IMR-90 (cell line): ENCODE measurements at regions not wholly inside any gene's neighbourhood (a gene's known extent, or its start where the extent isn't known, plus 50 kb on each side); places are given as distances from the start of the nearest gene placed in this dataset.

Source experiments
- ATAC-seq: fragments of 200-7000 bp; cut with Tn5 transposase; 2 replicates; pipeline ENCODE4 v1.9.1; 2020; ENCODE audit warnings: low read depth, mild to moderate bottlenecking, moderate library complexity
- BruUV-seq: library from RNA; stranded (reverse); fragments of 400-500 nt; replicated peaks from 2 replicates; lab custom pipeline; 2021; lab: Mats Ljungman, UMichigan
- CTCF ChIA-PET: fragments of 300-600 bp; formaldehyde crosslinking; extraction: SDS; loops from one replicate; lab custom pipeline; 2021; ENCODE audit warnings: antibody characterized with exemption; lab: Yijun Ruan, JAX
- POLR2A ChIA-PET: fragments of 300-600 bp; sonication (Branson Sonifier 250); formaldehyde crosslinking; loops from one replicate; lab custom pipeline; 2022; ENCODE audit warnings: antibody characterized with exemption; ENCODE audit not compliant: unreplicated experiment; lab: Charles Lee
- DNase-seq: peaks from one replicate; pipeline ENCODE4 v3.0.0; 2013
- H2AFZ ChIP-seq: replicated peaks from 2 replicates; pipeline ENCODE3; 2013; ENCODE audit warnings: low read length, mild to moderate bottlenecking; ENCODE audit not compliant: poor library complexity
- H2AK5ac ChIP-seq: 2 replicates; pipeline ENCODE4 v1.6.1; 2013; ENCODE audit warnings: low read depth, low read length, inconsistent platforms
- H2AK9ac ChIP-seq: replicated peaks from 2 replicates; pipeline ENCODE3; 2013; ENCODE audit warnings: mild to moderate bottlenecking, low read depth, low read length, moderate library complexity; ENCODE audit not compliant: poor library complexity
- H2BK120ac ChIP-seq: 2 replicates; pipeline ENCODE4 v1.6.1; 2013; ENCODE audit warnings: low read depth, low read length, inconsistent platforms
- H2BK15ac ChIP-seq: 3 replicates; pipeline ENCODE4 v1.6.1; 2013; ENCODE audit warnings: low read depth, low read length, inconsistent platforms
- H2BK20ac ChIP-seq: 2 replicates; pipeline ENCODE4 v1.6.1; 2013; ENCODE audit warnings: low read depth, mild to moderate bottlenecking, inconsistent platforms, low read length, moderate library complexity
- H2BK5ac ChIP-seq: 2 replicates; pipeline ENCODE4 v1.6.1; 2013; ENCODE audit warnings: mild to moderate bottlenecking, low read depth, low read length, inconsistent platforms; ENCODE audit not compliant: poor library complexity, severe bottlenecking
- H3K14ac ChIP-seq: replicated peaks from 2 replicates; pipeline ENCODE4 v1.6.1; 2013; ENCODE audit warnings: low read depth, low read length, inconsistent platforms
- H3K18ac ChIP-seq: 2 replicates; pipeline ENCODE4 v1.6.1; 2013; ENCODE audit warnings: low read depth, low read length, control low read depth
- H3K23ac ChIP-seq: 2 replicates; pipeline ENCODE4 v1.6.1; 2013; ENCODE audit warnings: low read depth, low read length, inconsistent platforms
- H3K27ac ChIP-seq: 2 replicates; pipeline ENCODE4 v1.5.1; 2013; ENCODE audit warnings: mild to moderate bottlenecking, control low read depth, low read length; ENCODE audit not compliant: insufficient read depth
- H3K27me3 ChIP-seq: 2 replicates; pipeline ENCODE4 v1.6.1; 2013; ENCODE audit warnings: low read length; ENCODE audit not compliant: control insufficient read depth, insufficient read depth
- H3K36me3 ChIP-seq: 2 replicates; pipeline ENCODE4 v1.6.1; 2013; ENCODE audit warnings: low read length, mixed read lengths; ENCODE audit not compliant: control insufficient read depth, insufficient read depth
- H3K4ac ChIP-seq: 2 replicates; pipeline ENCODE4 v1.6.1; 2013; ENCODE audit warnings: low read depth, low read length, inconsistent platforms
- H3K4me1 ChIP-seq: 2 replicates; pipeline ENCODE4 v1.6.1; 2013; ENCODE audit warnings: low read length, mixed read lengths; ENCODE audit not compliant: control insufficient read depth, insufficient read depth
- H3K4me2 ChIP-seq: 2 replicates; pipeline ENCODE4 v1.6.1; 2013; ENCODE audit warnings: low read depth, mild to moderate bottlenecking, control low read depth, low read length, moderate library complexity
- H3K4me3 ChIP-seq: 2 replicates; pipeline ENCODE4 v1.5.1; 2013; ENCODE audit warnings: low read depth, mild to moderate bottlenecking, control low read depth, low read length, moderate library complexity; ENCODE audit not compliant: insufficient read depth
- H3K56ac ChIP-seq: 2 replicates; pipeline ENCODE4 v1.6.1; 2013; ENCODE audit warnings: low read length, inconsistent platforms; ENCODE audit not compliant: insufficient read depth; ENCODE audit errors: extremely low read depth
- H3K79me1 ChIP-seq, 2 experiments: 2 replicates each; pipeline ENCODE4 v1.6.1; 2013; ENCODE audit warnings: low read length in 2 of 2, inconsistent platforms in 1 of 2, low read depth in 1 of 2
- H3K9ac ChIP-seq: 2 replicates; pipeline ENCODE4 v1.6.1; 2013; ENCODE audit warnings: low read depth, low read length, control low read depth
- H3K9me1 ChIP-seq: 2 replicates; pipeline ENCODE4 v1.6.1; 2013; ENCODE audit warnings: low read length, inconsistent platforms; ENCODE audit not compliant: insufficient read depth
- H3K9me3 ChIP-seq: 2 replicates; pipeline ENCODE4 v1.6.1; 2013; ENCODE audit warnings: low read length; ENCODE audit not compliant: control insufficient read depth, insufficient read depth
- H4K20me1 ChIP-seq: 2 replicates; pipeline ENCODE4 v1.6.1; 2013; ENCODE audit warnings: low read length, inconsistent platforms; ENCODE audit not compliant: insufficient read depth
- H4K5ac ChIP-seq: 2 replicates; pipeline ENCODE4 v1.6.1; 2013; ENCODE audit warnings: mild to moderate bottlenecking, low read depth, low read length, control low read depth
- H4K8ac ChIP-seq, 2 experiments: 2 replicates each; pipeline ENCODE4 v1.6.1; 2013; ENCODE audit warnings: low read depth in 2 of 2, low read length in 2 of 2, control low read depth in 1 of 2, inconsistent platforms in 1 of 2
- H4K91ac ChIP-seq: 2 replicates; pipeline ENCODE4 v1.6.1; 2013; ENCODE audit warnings: low read depth, low read length, inconsistent platforms; ENCODE audit not compliant: insufficient read depth
- BHLHE40 ChIP-seq: fragments of 150-350 bp; IDR thresholded peaks from 2 replicates; pipeline ENCODE4 v1.6.1; 2016; ENCODE audit warnings: mild to moderate bottlenecking, low read depth, low read length
- CEBPB ChIP-seq: IDR thresholded peaks from 2 replicates; pipeline ENCODE4 v1.6.1; 2012; ENCODE audit warnings: low read depth, low read length, improper control_type of control experiment
- CHD1 ChIP-seq: IDR thresholded peaks from 2 replicates; pipeline ENCODE4 v1.6.1; 2012; ENCODE audit warnings: low read depth, low read length, improper control_type of control experiment
- FOS ChIP-seq: fragments of 150-350 bp; IDR thresholded peaks from 2 replicates; pipeline ENCODE4 v1.6.1; 2016; ENCODE audit warnings: low read depth, low read length
- MAFK ChIP-seq: IDR thresholded peaks from 2 replicates; pipeline ENCODE4 v1.6.1; 2012; ENCODE audit warnings: low read depth, low read length, improper control_type of control experiment
- MAZ ChIP-seq: IDR thresholded peaks from 2 replicates; pipeline ENCODE4 v1.6.1; 2012; ENCODE audit warnings: low read depth, mild to moderate bottlenecking, low read length, improper control_type of control experiment, moderate library complexity, borderline replicate concordance
- MXI1 ChIP-seq: IDR thresholded peaks from 2 replicates; pipeline ENCODE4 v1.6.1; 2012; ENCODE audit warnings: low read depth, mild to moderate bottlenecking, low read length, moderate library complexity, borderline replicate concordance
- POLR2A ChIP-seq: IDR thresholded peaks from 2 replicates; pipeline ENCODE4 v1.6.1; 2012; ENCODE audit warnings: mild to moderate bottlenecking, low read depth, low read length
- RCOR1 ChIP-seq: IDR thresholded peaks from 2 replicates; pipeline ENCODE4 v1.6.1; 2012; ENCODE audit warnings: mild to moderate bottlenecking, low read length, improper control_type of control experiment; ENCODE audit not compliant: insufficient replicate concordance
- RFX5 ChIP-seq: IDR thresholded peaks from 2 replicates; pipeline ENCODE4 v1.8.0; 2012; ENCODE audit warnings: low read depth, mild to moderate bottlenecking, low read length, moderate library complexity
- SMC3 ChIP-seq: fragments of 150-350 bp; IDR thresholded peaks from 2 replicates; pipeline ENCODE4 v1.6.1; 2016; ENCODE audit warnings: low read depth, mild to moderate bottlenecking, antibody characterized with exemption, low read length, moderate library complexity
- WGBS, 2 experiments: methylation state at CpG; one replicate each; pipeline versions ENCODE4 v1.1.5 to v1.1.7; 2013; ENCODE audit warnings: missing lambda C conversion rate in 2 of 2; ENCODE audit not compliant: insufficient read length in 1 of 2; ENCODE audit errors: extremely low coverage in 2 of 2; 5-methylcytosine and 5-hydroxymethylcytosine counted together
- dilution Hi-C: fragments of 300-500 bp; cut with HindIII; formaldehyde crosslinking; loops from one replicate; pipeline ENCODE4 v1.14.3; 2018; ENCODE audit warnings: low sequenced_read_pairs; ENCODE audit not compliant: unreplicated experiment
- in situ Hi-C: fragments of 300-500 bp; cut with MboI; formaldehyde crosslinking; loops from 3 replicates; pipeline ENCODE4 v1.14.3; 2019; ENCODE audit warnings: low sequenced_read_pairs, inconsistent platforms, mixed read lengths
- intact Hi-C: fragments of 100-400 bp; cut with micrococcal nuclease; formaldehyde crosslinking; loops from 2 replicates; pipeline ENCODE4 v1.10.0; 2022
- TF ChIP-seq, protein P1 (sequence below): fragments of 150-350 bp; IDR thresholded peaks from 2 replicates; pipeline ENCODE4 v1.6.1; 2016; ENCODE audit warnings: low read depth, mild to moderate bottlenecking, low read length, moderate library complexity, borderline replicate concordance

DNA sequence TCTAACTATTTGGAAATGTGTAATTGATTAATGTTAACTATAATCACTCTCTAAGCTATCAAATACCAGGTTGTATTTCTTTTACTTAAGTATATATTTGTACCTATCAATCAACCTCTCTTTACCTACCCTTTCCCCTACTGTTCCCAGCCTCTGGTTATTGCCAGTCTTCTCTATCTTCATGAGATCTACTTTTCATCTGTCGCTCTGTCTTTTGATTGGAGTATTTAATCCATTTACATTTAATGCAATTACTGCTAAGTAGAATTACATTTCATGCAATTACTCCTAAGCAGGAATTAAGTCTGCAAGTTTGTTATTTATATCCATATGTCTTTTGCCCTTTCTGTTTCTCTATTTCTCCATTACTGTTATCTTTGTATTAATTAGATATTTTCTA lies 148.1 kb downstream of the MAT2B start:
- no peak for ATAC-seq

More for the DNA sequence above, 148.1 kb downstream of the MAT2B start:
- Histone ChIP-seq H2AFZ (no peak overlapping the region), H2BK20ac (no peak overlapping the region), H2BK15ac (no peak overlapping the region), H2AK9ac (no peak overlapping the region), H3K56ac (no peak overlapping the region), H3K27me3 (no peaks in the 10 kb centered on the region), H3K23ac (no peak overlapping the region), H3K14ac (no peak overlapping the region), H3K18ac (no peak overlapping the region), H4K20me1 (no peaks in the 10 kb centered on the region), H2AK5ac (no peak overlapping the region), H4K91ac (no peak overlapping the region), H3K4me1 (peaks cover 1% of the 10 kb centered on the region; the same call in 1 of the 2 replicates), H3K4me3 (no peak overlapping the region), H4K8ac (no peak overlapping the region), H4K5ac (no peak overlapping the region), H3K27ac (no peak overlapping the region), H2BK120ac (no peak overlapping the region), H3K4me2 (no peak overlapping the region), H3K4ac (no peak overlapping the region), H3K9me1 (no peaks in the 10 kb centered on the region), H3K79me1 (no peaks in the 10 kb centered on the region), H2BK5ac (no peak overlapping the region), H3K9ac (no peak overlapping the region), H3K9me3 (peaks cover 3% of the 10 kb centered on the region; the same call in 1 of the 2 replicates), H3K36me3 (no peaks in the 10 kb centered on the region)
- BruUV-seq, result no TSS peak
- intact Hi-C loops (no loop called here), dilution Hi-C loops (no loop called here), in situ Hi-C loops (no loop called here)
- DNase-seq, result no peak
- POLR2A ChIA-PET, result no interaction called here
- CTCF ChIA-PET, result no interaction called here
- TF ChIP-seq CHD1 (no peak), MAZ (no peak), RCOR1 (no peak), RFX5 (no peak), MAFK (no peak), FOS (no peak), SMC3 (no peak), MXI1 (no peak), BHLHE40 (no peak), CEBPB (no peak), POLR2A (no peak)
- TF ChIP-seq, protein P1, sequence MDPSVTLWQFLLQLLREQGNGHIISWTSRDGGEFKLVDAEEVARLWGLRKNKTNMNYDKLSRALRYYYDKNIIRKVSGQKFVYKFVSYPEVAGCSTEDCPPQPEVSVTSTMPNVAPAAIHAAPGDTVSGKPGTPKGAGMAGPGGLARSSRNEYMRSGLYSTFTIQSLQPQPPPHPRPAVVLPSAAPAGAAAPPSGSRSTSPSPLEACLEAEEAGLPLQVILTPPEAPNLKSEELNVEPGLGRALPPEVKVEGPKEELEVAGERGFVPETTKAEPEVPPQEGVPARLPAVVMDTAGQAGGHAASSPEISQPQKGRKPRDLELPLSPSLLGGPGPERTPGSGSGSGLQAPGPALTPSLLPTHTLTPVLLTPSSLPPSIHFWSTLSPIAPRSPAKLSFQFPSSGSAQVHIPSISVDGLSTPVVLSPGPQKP, result no peak
- WGBS, 2 experiments, result no CpG with 5 or more reads among the region's 1 CpG
